D721Med (cell line): ENCODE measurements at regions not wholly inside any gene's neighbourhood (a gene's known extent, or its start where the extent isn't known, plus 50 kb on each side); places are given as distances from the start of the nearest gene placed in this dataset.
"Not testable (repeated sequence)": the region's sequence is repeated elsewhere in the genome, so short reads cannot be mapped to it uniquely, and the experiment has no call there.

Source experiments
- DNase-seq: peaks from one replicate; pipeline ENCODE4 v3.0.0; 2011; ENCODE audit warnings: low spot score; ENCODE audit not compliant: insufficient read length
- FAIRE-seq: peaks from 2 replicates; lab custom pipeline; 2011; peaks lifted over from hg19 to GRCh38; lab: Jason Lieb, UNC
- TF ChIP-seq, protein P1 (sequence below): IDR thresholded peaks from 2 replicates; pipeline ENCODE4 v1.5.1; 2012; ENCODE audit warnings: mild to moderate bottlenecking, control low read depth; ENCODE audit not compliant: insufficient read depth; ENCODE audit errors: missing control alignments

DNA sequence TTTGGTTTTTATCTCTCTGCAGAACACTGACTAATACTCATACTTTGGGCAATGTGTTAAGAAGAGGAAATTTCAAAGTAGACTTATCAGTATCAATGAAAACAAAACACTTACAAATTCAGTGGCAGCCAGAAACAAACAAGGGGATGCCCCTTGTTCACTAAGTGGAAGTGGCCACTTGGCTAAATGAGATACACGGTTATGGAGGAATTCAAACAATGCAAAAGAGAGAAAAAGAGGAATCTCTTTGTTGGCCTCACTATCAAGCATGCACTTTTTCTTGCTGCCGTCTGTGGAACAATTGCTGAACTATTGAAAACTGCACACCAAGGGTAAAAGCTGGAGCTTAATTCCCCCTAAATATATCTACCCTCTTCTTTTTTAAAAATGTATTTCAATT, 2044.9 kb upstream of the CDH6 start:
- no peak for DNase-seq
- TF ChIP-seq, protein P1, sequence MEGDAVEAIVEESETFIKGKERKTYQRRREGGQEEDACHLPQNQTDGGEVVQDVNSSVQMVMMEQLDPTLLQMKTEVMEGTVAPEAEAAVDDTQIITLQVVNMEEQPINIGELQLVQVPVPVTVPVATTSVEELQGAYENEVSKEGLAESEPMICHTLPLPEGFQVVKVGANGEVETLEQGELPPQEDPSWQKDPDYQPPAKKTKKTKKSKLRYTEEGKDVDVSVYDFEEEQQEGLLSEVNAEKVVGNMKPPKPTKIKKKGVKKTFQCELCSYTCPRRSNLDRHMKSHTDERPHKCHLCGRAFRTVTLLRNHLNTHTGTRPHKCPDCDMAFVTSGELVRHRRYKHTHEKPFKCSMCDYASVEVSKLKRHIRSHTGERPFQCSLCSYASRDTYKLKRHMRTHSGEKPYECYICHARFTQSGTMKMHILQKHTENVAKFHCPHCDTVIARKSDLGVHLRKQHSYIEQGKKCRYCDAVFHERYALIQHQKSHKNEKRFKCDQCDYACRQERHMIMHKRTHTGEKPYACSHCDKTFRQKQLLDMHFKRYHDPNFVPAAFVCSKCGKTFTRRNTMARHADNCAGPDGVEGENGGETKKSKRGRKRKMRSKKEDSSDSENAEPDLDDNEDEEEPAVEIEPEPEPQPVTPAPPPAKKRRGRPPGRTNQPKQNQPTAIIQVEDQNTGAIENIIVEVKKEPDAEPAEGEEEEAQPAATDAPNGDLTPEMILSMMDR: no peak
- FAIRE-seq: no peak

DNA sequence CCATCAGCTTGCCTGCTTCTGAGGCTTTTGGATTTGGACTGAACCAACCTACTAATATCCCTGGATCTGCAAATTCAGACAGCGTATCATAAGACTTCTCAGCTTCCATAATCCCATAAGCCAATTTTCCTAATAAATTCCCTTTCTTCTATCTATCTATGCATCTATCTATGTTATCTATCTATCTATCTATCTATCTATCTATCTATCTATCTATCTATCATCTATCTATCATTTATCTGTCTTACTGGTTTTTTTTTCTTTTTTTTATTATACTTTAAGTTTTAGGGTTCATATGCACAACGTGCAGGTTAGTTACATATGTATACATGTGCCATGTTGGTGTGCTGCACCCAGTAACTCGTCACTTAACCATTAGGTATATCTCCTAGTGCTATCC, 2045.4 kb upstream of the CDH6 start:
- DNase-seq (no peak), FAIRE-seq (no peak)
- TF ChIP-seq, protein P1: no peak

DNA sequence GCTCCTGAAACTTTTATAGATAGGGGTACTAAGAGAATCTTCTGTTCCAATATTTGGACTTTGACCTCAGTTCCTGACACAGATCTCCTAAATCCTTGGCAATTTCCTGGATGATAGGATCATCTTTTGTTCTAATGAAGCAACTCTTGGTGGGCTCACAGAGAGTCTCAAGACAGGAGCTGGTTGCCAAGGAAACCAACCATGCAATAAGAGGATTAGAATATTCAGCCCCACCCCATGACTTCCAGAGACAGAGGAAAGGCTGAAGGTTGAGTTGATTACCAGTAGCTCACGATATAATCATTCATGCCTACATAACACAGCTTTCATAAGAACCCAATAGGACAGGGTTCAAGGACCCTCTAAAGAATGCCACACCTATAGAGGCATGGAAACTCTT, 2050.2 kb upstream of the CDH6 start:
- TF ChIP-seq, protein P1: no peak
- DNase-seq (no peak), FAIRE-seq (peak; percentile 97)

DNA sequence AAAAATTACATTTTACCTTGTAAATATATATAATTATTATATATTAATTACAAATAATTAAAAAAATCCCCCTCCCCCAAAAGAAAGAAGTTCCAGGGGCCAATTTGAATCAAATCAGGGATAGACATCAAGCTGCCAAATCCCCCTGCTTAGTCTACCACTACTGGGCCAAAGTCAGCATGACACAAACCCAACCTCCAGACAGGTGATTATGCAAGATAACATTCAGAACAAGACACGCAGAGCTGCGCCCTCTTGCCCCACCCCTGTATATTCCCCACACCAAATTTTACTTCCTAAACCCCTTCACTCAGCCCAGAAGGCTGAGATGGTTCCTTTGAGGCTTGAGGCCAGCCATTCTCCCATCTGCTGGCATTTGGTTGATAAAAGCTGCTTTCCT, 2059.1 kb upstream of the CDH6 start:
- no peak for FAIRE-seq
- DNase-seq: no peak
- TF ChIP-seq, protein P1: no peak

DNA sequence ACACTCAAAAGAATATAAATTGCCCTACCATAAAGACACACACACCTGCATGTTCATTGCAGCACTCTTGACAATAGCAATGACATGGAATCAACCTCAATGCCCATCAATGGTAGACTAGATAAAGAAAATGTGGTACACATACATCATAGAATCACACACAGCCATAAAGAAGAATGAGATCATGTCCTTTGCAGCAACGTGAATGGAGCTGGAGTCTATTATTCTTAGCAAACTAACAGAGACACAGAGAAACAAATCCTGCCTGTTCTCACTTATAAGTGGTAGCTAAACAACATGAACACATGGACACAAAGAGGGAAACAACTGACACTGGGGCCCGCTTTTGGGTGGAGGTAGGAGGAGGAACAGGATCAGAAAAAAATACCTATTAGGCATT, 2062.2 kb upstream of the CDH6 start:
- TF ChIP-seq, protein P1: no peak
- DNase-seq (no peak), FAIRE-seq (no peak)

DNA sequence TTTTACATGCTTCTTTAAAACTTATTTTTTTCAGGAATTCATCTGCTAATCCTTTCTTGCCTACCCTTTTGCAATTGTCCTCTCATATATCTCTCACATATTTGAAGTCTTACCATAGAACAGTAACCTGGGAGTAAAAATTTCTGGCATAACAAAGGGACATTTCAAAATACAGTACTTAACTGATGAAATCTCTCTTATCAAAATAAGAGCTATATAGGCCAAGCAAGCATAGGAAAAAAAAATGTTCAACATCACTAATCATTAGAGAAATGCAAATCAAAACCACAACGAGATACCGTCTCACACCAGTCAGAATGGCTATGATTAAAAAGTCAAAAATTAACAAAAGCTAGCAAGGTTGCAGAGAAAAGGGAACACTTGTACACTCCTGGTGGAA, 2062.7 kb upstream of the CDH6 start:
- TF ChIP-seq, protein P1: no peak
- FAIRE-seq: no peak
- no peak for DNase-seq

DNA sequence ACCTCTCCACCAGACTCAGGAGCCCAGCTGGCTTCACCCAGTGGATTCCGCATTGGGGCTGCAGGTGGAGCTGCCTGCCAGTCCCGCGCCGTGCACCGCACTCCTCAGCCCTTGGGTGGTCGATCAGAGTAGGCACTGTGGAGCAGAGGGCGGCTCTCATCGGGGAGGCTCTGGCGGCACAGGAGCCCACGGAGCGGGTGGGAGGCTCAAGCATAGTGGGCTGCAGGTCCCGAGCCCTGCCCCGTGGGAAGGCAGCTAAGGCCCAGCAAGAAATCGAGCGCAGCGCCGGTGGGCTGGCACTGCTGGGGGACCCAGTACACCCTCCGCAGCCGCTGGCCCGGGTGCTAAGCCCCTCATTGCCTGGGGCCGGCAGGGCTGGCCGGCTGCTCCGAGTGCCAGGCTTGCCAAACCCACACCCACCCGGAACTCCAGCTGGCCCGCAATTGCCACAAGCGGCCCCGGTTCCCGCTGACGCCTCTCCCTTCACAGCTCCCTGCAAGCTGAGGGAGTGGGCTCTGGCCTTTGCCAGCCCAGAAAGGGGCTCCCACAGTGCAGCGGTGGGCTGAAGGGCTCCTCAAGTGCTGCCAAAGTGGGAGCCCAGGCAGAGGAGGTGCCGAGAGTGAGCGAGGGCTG, 2065.8 kb upstream of the CDH6 start:
- not testable (repeated sequence) for DNase-seq, FAIRE-seq

DNA sequence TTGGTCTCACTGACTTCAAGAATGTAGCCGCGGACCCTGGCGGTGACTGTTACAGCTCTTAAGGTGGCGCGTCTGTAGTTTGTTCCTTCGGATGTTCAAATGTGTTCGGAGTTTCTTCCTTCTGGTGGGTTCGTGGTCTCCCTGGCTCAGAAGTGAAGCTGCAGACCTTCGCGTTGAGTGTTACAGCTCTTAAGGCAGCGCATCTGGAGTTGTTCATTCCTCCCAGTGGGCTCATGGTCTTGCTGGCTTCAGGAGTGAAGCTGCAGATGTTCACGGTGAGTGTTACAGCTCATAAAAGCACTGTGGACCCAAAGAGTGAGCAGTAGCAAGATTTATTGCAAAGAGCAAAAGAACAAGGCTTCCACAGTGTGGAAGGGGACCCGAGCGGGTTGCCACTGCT, 2067.0 kb upstream of the CDH6 start:
- not testable (repeated sequence) for DNase-seq, FAIRE-seq
